Lung (tissue), 11 donors: ENCODE measurements at regions not wholly inside any gene's neighbourhood (a gene's known extent, or its start where the extent isn't known, plus 50 kb on each side); places are given as distances from the start of the nearest gene placed in this dataset.
"Not testable (repeated sequence)": the region's sequence is repeated elsewhere in the genome, so short reads cannot be mapped to it uniquely, and the experiment has no call there.

Experiments used
- ATAC-seq: fragments of 200-7000 bp; cut with Tn5 transposase; one replicate; pipeline ENCODE4 v1.9.1; 2020; ENCODE audit warnings: moderate number of reproducible peaks; ENCODE audit not compliant: insufficient read depth, low FRiP score
- DNase-seq, 3 donors: peaks; one replicate each; pipeline ENCODE4 v3.0.0-alpha.2; 2013 to 2017
- H3K27ac ChIP-seq, 2 donors: one replicate each; pipeline ENCODE4 v1.5.1; 2013; ENCODE audit warnings: mild to moderate bottlenecking in 2 of 2, moderate library complexity in 2 of 2, control low read depth in 1 of 2, inconsistent platforms in 1 of 2, low read depth in 1 of 2, low read length in 1 of 2
- H3K27me3 ChIP-seq, 3 donors: one replicate each; pipeline ENCODE4 v1.5.1; 2013; ENCODE audit warnings: low read length in 2 of 3; ENCODE audit not compliant: control insufficient read depth in 3 of 3, insufficient read depth in 3 of 3
- H3K36me3 ChIP-seq, 4 donors: one replicate each; pipeline ENCODE4 v1.5.1; 2013; ENCODE audit warnings: low read length in 4 of 4, mild to moderate bottlenecking in 1 of 4, moderate library complexity in 1 of 4; ENCODE audit not compliant: control insufficient read depth in 4 of 4, insufficient read depth in 4 of 4
- H3K4me1 ChIP-seq, 5 donors: one replicate each; pipeline ENCODE4 v1.5.1; 2013; ENCODE audit warnings: low read length in 5 of 5, mild to moderate bottlenecking in 2 of 5, moderate library complexity in 1 of 5; ENCODE audit not compliant: control insufficient read depth in 5 of 5, insufficient read depth in 5 of 5
- H3K4me3 ChIP-seq: one replicate; pipeline ENCODE4 v1.5.1; 2013; ENCODE audit warnings: mild to moderate bottlenecking, control low read depth, moderate library complexity
- H3K9ac ChIP-seq, 2 donors: one replicate each; pipeline ENCODE4 v1.5.1; 2013; ENCODE audit warnings: low read length in 2 of 2, control low read depth in 1 of 2; ENCODE audit not compliant: insufficient read depth in 1 of 2
- H3K9me3 ChIP-seq, 4 donors: one replicate each; pipeline ENCODE4 v1.5.1; 2013; ENCODE audit warnings: low read length in 3 of 4, mild to moderate bottlenecking in 1 of 4, moderate library complexity in 1 of 4; ENCODE audit not compliant: control insufficient read depth in 4 of 4, insufficient read depth in 3 of 4
- WGBS, 2 donors: extraction: QIAGEN DNeasy Blood & Tissue Kit; methylation state at CpG; one replicate each; pipeline ENCODE4 v1.1.7; 2013; 5-methylcytosine and 5-hydroxymethylcytosine counted together
- TF ChIP-seq, protein P1 (sequence below): IDR thresholded peaks from 2 replicates; pipeline ENCODE4 v1.5.1; 2012; ENCODE audit warnings: mild to moderate bottlenecking; ENCODE audit errors: control extremely low read depth, extremely low read depth
- donor health status: control.
- donor health status: control.
- donor health status: Bipolar disorder and iron deficiency.
- donor health status: healthy.
- donor health status: DM: yes; HTN: yes; CAD: no.

DNA sequence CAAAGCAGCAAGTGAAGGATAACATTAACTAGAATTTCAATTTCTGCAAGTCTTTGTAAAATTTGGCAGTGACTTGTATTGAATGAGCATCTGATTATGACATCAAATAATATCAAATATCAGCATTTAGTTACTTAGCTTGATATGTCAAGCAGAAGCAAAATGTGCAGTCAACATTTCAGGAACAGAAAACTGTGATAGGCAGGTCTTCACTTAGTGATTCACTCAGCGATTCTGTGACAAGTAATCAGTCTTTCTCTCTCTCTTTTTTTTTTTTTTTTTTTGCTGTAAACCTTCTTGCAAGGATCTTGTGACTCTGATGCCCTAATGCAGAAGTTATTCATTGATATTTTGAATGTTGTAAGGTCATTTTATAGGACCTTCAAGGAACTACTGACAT lies 307.1 kb downstream of the MTERF1 start:
- H3K4me1 ChIP-seq, result peaks cover 0 to 18% (median 0%) of the 10 kb centered on the region in 5 donors
- H3K27ac ChIP-seq, result no peak overlapping the region
- TF ChIP-seq, protein P1, sequence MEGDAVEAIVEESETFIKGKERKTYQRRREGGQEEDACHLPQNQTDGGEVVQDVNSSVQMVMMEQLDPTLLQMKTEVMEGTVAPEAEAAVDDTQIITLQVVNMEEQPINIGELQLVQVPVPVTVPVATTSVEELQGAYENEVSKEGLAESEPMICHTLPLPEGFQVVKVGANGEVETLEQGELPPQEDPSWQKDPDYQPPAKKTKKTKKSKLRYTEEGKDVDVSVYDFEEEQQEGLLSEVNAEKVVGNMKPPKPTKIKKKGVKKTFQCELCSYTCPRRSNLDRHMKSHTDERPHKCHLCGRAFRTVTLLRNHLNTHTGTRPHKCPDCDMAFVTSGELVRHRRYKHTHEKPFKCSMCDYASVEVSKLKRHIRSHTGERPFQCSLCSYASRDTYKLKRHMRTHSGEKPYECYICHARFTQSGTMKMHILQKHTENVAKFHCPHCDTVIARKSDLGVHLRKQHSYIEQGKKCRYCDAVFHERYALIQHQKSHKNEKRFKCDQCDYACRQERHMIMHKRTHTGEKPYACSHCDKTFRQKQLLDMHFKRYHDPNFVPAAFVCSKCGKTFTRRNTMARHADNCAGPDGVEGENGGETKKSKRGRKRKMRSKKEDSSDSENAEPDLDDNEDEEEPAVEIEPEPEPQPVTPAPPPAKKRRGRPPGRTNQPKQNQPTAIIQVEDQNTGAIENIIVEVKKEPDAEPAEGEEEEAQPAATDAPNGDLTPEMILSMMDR, result no peak
- no peak for DNase-seq
- 85% methylated on average over 1 of the region's 1 CpG for WGBS, 2 donors
- H3K9ac ChIP-seq, result no peak overlapping the region
- ATAC-seq, result no peak
- no peaks in the 10 kb centered on the region for H3K36me3 ChIP-seq
- H3K9me3 ChIP-seq, result no peaks in the 10 kb centered on the region
- H3K27me3 ChIP-seq, result no peaks in the 10 kb centered on the region
- no peak overlapping the region for H3K4me3 ChIP-seq

DNA sequence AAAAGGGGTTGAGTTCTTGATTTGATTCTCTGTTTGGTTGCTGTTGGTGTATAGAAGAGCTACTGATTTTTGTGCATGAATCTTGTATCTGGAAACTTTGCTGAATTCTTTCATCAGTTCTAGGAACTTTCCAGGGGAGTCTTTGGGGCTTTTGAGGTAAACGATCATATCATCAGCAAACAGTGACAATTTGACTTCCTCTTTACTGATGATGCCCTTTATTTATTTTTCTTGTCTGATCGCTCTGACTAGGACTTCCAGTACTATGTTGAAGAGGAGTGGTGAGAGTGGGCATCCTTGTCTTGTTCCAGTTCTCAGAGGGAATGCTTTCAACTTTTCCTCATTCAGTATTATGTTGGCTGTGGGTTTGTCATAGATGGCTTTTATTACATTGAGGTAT lies 304.0 kb downstream of the MTERF1 start:
- WGBS, 2 donors, result 94% methylated on average over 2 of the region's 2 CpGs
- ATAC-seq, H3K4me3 ChIP-seq: not testable (repeated sequence)

DNA sequence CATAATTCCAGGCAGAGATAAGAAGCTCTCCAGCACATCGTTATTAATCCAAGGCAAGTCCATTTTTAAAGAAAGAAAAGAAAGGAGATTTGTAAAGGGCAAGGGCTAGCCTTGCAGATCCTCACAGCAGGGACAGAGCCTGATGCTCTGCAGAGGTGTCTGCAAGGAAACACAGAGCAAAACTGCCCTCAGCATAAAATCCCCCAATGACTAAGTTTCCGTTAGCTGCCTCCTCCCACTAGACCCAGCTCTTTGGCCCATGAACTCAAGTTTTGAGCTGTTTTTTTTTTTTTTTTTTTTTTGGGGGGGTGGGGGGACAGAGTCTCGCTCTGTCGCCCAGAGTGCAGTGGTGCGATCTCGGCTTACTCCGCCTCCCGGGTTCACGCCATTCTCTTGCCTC lies 300.7 kb downstream of the MTERF1 start:
- no peak for ATAC-seq
- DNase-seq, result no peak
- WGBS, 2 donors, result 94% methylated on average over 9 of the region's 9 CpGs
- H3K9ac ChIP-seq, result no peak overlapping the region
- peaks cover 0 to 4% (median 0%) of the 10 kb centered on the region in 5 donors for H3K4me1 ChIP-seq
- H3K27me3 ChIP-seq, result no peaks in the 10 kb centered on the region
- no peak overlapping the region for H3K27ac ChIP-seq
- TF ChIP-seq, protein P1, result no peak
- H3K36me3 ChIP-seq, result no peaks in the 10 kb centered on the region
- H3K4me3 ChIP-seq, result no peak overlapping the region
- H3K9me3 ChIP-seq, result no peaks in the 10 kb centered on the region

More for the DNA sequence above, 304.0 kb downstream of the MTERF1 start:
- H3K9ac ChIP-seq, H3K27ac ChIP-seq, H3K9me3 ChIP-seq, DNase-seq, H3K36me3 ChIP-seq, H3K27me3 ChIP-seq, H3K4me1 ChIP-seq: not testable (repeated sequence)

DNA sequence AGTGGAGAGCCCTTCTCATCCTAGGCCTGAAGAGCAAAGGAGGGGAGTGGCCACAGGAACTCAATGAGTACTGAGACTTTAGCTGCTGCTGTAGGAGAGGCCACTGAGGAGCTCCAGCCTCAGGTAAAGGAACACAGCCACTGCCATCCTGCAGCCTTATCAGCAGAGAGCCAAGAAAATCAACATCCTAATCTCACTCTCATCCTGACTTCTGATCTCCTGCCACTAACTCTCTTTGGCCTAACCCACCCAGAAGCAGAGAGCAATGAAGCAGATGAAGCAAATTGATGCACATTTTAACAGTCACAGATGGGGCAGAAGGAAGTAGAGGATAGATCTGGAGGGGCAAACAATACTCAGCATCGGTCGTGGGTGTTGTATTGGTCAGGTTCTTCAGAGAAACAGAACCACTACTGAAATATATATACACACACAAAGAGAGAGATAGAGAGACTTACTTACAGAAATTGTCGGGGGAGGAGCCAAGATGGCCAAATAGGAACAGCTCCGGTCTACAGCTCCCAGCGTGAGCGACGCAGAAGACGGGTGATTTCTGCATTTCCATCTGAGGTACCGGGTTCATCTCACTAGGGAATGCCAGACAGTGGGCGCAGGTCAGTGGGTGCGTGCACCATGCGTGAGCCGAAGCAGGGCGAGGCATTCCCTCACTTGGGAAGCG lies 297.6 kb downstream of the MTERF1 start:
- TF ChIP-seq, protein P1, result no peak
- Histone ChIP-seq H3K27me3 (no peaks in the 10 kb centered on the region), H3K4me3 (no peak overlapping the region), H3K27ac (no peak overlapping the region), H3K9me3 (no peaks in the 10 kb centered on the region), H3K9ac (no peak overlapping the region), H3K36me3 (no peaks in the 10 kb centered on the region), H3K4me1 (peaks cover 0 to 4% (median 0%) of the 10 kb centered on the region in 5 donors)
- WGBS, 2 donors, result 89 to 97% methylated on average over 12 to 15 of the region's 15 CpGs
- peak in 1 of 3 donors; percentile 26 for DNase-seq
- ATAC-seq, result no peak
